Endothelial cell of umbilical vein (primary cell): ENCODE measurements at regions not wholly inside any gene's neighbourhood (a gene's known extent, or its start where the extent isn't known, plus 50 kb on each side); places are given as distances from the start of the nearest gene placed in this dataset.

Experiments used
- EZH2 ChIP-seq: IDR thresholded peaks from 2 replicates; pipeline ENCODE4 v1.6.1; 2012; ENCODE audit warnings: borderline replicate concordance, low read depth, mild to moderate bottlenecking, moderate library complexity, low read length, inconsistent platforms; ENCODE audit not compliant: severe bottlenecking
- JUN ChIP-seq: IDR thresholded peaks from 2 replicates; pipeline ENCODE4 v1.6.1; 2011; ENCODE audit warnings: borderline replicate concordance, low read depth; ENCODE audit not compliant: insufficient read length, insufficient read depth
- POLR2A ChIP-seq: IDR thresholded peaks from 2 replicates; pipeline ENCODE4 v1.6.1; 2012; ENCODE audit warnings: low read depth, mild to moderate bottlenecking, control low read depth, low read length
- POLR2AphosphoS5 ChIP-seq: IDR thresholded peaks from 2 replicates; pipeline ENCODE4 v1.6.1; 2012; ENCODE audit warnings: low read depth, mild to moderate bottlenecking, control low read depth, low read length, moderate library complexity; ENCODE audit not compliant: insufficient read depth
- TF ChIP-seq, protein P1 (sequence below), 2 donors: IDR thresholded peaks; 1 replicate in 1 of 2; 2 replicates in 1 of 2; pipeline ENCODE4 v1.5.1; 2011; ENCODE audit warnings: low read length in 2 of 2, mild to moderate bottlenecking in 2 of 2, moderate library complexity in 2 of 2, control low read depth in 1 of 2, inconsistent platforms in 1 of 2, low read depth in 1 of 2; ENCODE audit not compliant: insufficient read depth in 1 of 2; ENCODE audit errors: extremely low read depth in 1 of 2

- TF ChIP-seq, protein P1, sequence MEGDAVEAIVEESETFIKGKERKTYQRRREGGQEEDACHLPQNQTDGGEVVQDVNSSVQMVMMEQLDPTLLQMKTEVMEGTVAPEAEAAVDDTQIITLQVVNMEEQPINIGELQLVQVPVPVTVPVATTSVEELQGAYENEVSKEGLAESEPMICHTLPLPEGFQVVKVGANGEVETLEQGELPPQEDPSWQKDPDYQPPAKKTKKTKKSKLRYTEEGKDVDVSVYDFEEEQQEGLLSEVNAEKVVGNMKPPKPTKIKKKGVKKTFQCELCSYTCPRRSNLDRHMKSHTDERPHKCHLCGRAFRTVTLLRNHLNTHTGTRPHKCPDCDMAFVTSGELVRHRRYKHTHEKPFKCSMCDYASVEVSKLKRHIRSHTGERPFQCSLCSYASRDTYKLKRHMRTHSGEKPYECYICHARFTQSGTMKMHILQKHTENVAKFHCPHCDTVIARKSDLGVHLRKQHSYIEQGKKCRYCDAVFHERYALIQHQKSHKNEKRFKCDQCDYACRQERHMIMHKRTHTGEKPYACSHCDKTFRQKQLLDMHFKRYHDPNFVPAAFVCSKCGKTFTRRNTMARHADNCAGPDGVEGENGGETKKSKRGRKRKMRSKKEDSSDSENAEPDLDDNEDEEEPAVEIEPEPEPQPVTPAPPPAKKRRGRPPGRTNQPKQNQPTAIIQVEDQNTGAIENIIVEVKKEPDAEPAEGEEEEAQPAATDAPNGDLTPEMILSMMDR (IDR thresholded peaks at IDR 0.05; ENCODE audit: extremely low read depth in 1 of 2, insufficient read depth in 1 of 2, low read depth in 1 of 2, low read length in 2 of 2) = no peak
- TF ChIP-seq EZH2 (no peak), POLR2AphosphoS5 (peak; percentile 13), POLR2A (no peak), JUN (peak; percentile 85)
Measured at GRCh38 chr10:44008270-44008916, 359.7 kb upstream of the ZNF32 start.
